Endothelial cell of umbilical vein (primary cell): ENCODE measurements at regions not wholly inside any gene's neighbourhood (a gene's known extent, or its start where the extent isn't known, plus 50 kb on each side); places are given as distances from the start of the nearest gene placed in this dataset.

ENCODE experiments used
- BruUV-seq: library from RNA; stranded (reverse); fragments of 400-500 nt; replicated peaks from 2 replicates; lab custom pipeline; 2021; lab: Mats Ljungman, UMichigan
- CTCF ChIA-PET: fragments of 300-600, 350-600 bp; sonication (Branson Sonifier 250); formaldehyde crosslinking; loops from one replicate; lab custom pipeline; 2021; ENCODE audit warnings: antibody characterized with exemption, inconsistent platforms; lab: Charles Lee
- POLR2A ChIA-PET: fragments of 300-600, 350-600 bp; sonication (Branson Sonifier 250); formaldehyde crosslinking; loops from one replicate; lab custom pipeline; 2021; ENCODE audit warnings: antibody characterized with exemption, inconsistent platforms; lab: Charles Lee
- DNase-seq: peaks from one replicate; pipeline ENCODE4 v3.0.0-alpha.2; 2011; ENCODE audit warnings: low read depth, low spot score
- FAIRE-seq: peaks from 2 replicates; lab custom pipeline; 2011; peaks lifted over from hg19 to GRCh38; lab: Jason Lieb, UNC
- H2AFZ ChIP-seq: 2 replicates; pipeline ENCODE4 v1.6.0; 2012; ENCODE audit warnings: low read depth, low read length, control low read depth, inconsistent platforms
- H3K27ac ChIP-seq: 2 replicates; pipeline ENCODE4 v1.5.1; 2011; ENCODE audit warnings: low read depth, mild to moderate bottlenecking, control low read depth, low read length, moderate library complexity; ENCODE audit not compliant: insufficient read depth
- H3K27me3 ChIP-seq, 2 experiments: 2 replicates each; pipeline versions ENCODE4 v1.6.0 to v1.6.1; 2011; ENCODE audit warnings: low read length in 2 of 2, mixed read lengths in 1 of 2; ENCODE audit not compliant: control insufficient read depth in 2 of 2, insufficient read depth in 2 of 2
- H3K36me3 ChIP-seq, 2 experiments: 2 replicates in 1 of 2; 3 replicates in 1 of 2; pipeline ENCODE4 v1.5.1; 2011; ENCODE audit warnings: low read length in 2 of 2, mild to moderate bottlenecking in 1 of 2, moderate library complexity in 1 of 2; ENCODE audit not compliant: control insufficient read depth in 2 of 2, insufficient read depth in 2 of 2; ENCODE audit errors: extremely low read depth in 1 of 2
- H3K4me1 ChIP-seq: 3 replicates; pipeline ENCODE4 v1.5.1; 2011; ENCODE audit warnings: mild to moderate bottlenecking, low read length; ENCODE audit not compliant: control insufficient read depth, insufficient read depth; ENCODE audit errors: extremely low read depth
- H3K4me2 ChIP-seq: 2 replicates; pipeline ENCODE4 v1.6.1; 2011; ENCODE audit warnings: low read length, control low read depth, mixed read lengths; ENCODE audit not compliant: insufficient read depth
- H3K4me3 ChIP-seq, 3 experiments: fragments of 200-600 bp in 1 of 3; sonication (generic), shearing (Covaris generic) in 1 of 3; replicated peaks in 1 of 3; 2 replicates each; pipeline ENCODE4 v1.5.1; 2011 to 2016; ENCODE audit warnings: control low read depth in 3 of 3, low read length in 3 of 3, mild to moderate bottlenecking in 2 of 3, inconsistent platforms in 1 of 3, low read depth in 1 of 3, moderate library complexity in 1 of 3; ENCODE audit not compliant: insufficient read depth in 1 of 3
- H3K79me2 ChIP-seq: 2 replicates; pipeline ENCODE4 v1.6.0; 2012; ENCODE audit warnings: low read length, inconsistent platforms; ENCODE audit not compliant: control insufficient read depth, insufficient read depth
- H3K9ac ChIP-seq: replicated peaks from 2 replicates; pipeline ENCODE3; 2011; ENCODE audit warnings: low read length, control low read depth; ENCODE audit not compliant: insufficient read depth; ENCODE audit errors: extremely low read depth
- H3K9me1 ChIP-seq: replicated peaks from 3 replicates; pipeline ENCODE4 v1.6.0; 2011; ENCODE audit warnings: mild to moderate bottlenecking, low read length; ENCODE audit not compliant: control insufficient read depth, insufficient read depth; ENCODE audit errors: extremely low read depth
- H3K9me3 ChIP-seq: replicated peaks from 2 replicates; pipeline ENCODE4 v1.5.1; 2012; ENCODE audit warnings: low read length, inconsistent platforms; ENCODE audit not compliant: control insufficient read depth, insufficient read depth
- H4K20me1 ChIP-seq: replicated peaks from 2 replicates; pipeline ENCODE3; 2011; ENCODE audit warnings: mild to moderate bottlenecking, low read length; ENCODE audit not compliant: control insufficient read depth, insufficient read depth; ENCODE audit errors: extremely low read depth
- CTCF ChIP-seq, 2 donors: IDR thresholded peaks; 1 replicate in 1 of 2; 2 replicates in 1 of 2; pipeline ENCODE4 v1.5.1; 2011; ENCODE audit warnings: low read length in 2 of 2, mild to moderate bottlenecking in 2 of 2, moderate library complexity in 2 of 2, control low read depth in 1 of 2, inconsistent platforms in 1 of 2, low read depth in 1 of 2; ENCODE audit not compliant: insufficient read depth in 1 of 2; ENCODE audit errors: extremely low read depth in 1 of 2
- EZH2 ChIP-seq: IDR thresholded peaks from 2 replicates; pipeline ENCODE4 v1.6.1; 2012; ENCODE audit warnings: borderline replicate concordance, low read depth, mild to moderate bottlenecking, moderate library complexity, low read length, inconsistent platforms; ENCODE audit not compliant: severe bottlenecking
- FOS ChIP-seq: IDR thresholded peaks from 2 replicates; pipeline ENCODE4 v1.6.1; 2011; ENCODE audit warnings: mild to moderate bottlenecking, low read length, moderate library complexity, borderline replicate concordance; ENCODE audit not compliant: insufficient read depth
- GATA2 ChIP-seq: IDR thresholded peaks from 2 replicates; pipeline ENCODE4 v1.7.0; 2011; ENCODE audit warnings: low read depth, mild to moderate bottlenecking, moderate library complexity, mixed read lengths, low read length; ENCODE audit not compliant: insufficient read length, insufficient read depth
- JUN ChIP-seq: IDR thresholded peaks from 2 replicates; pipeline ENCODE4 v1.6.1; 2011; ENCODE audit warnings: borderline replicate concordance, low read depth; ENCODE audit not compliant: insufficient read length, insufficient read depth
- MYC ChIP-seq: IDR thresholded peaks from one replicate; pipeline ENCODE4 v1.6.1; 2011; ENCODE audit warnings: mild to moderate bottlenecking, low read depth, low read length
- POLR2A ChIP-seq: IDR thresholded peaks from 2 replicates; pipeline ENCODE4 v1.6.1; 2012; ENCODE audit warnings: low read depth, mild to moderate bottlenecking, control low read depth, low read length
- POLR2AphosphoS5 ChIP-seq: IDR thresholded peaks from 2 replicates; pipeline ENCODE4 v1.6.1; 2012; ENCODE audit warnings: low read depth, mild to moderate bottlenecking, control low read depth, low read length, moderate library complexity; ENCODE audit not compliant: insufficient read depth
- dilution Hi-C: fragments of 300-500 bp; cut with MboI; formaldehyde crosslinking; loops from one replicate; pipeline ENCODE4 v1.15.0; 2019; ENCODE audit warnings: low sequenced_read_pairs; ENCODE audit not compliant: extremely low pct_ligation_motif_present
- intact Hi-C: fragments of 100-400 bp; cut with micrococcal nuclease; formaldehyde crosslinking; loops from one replicate; pipeline ENCODE4 v1.10.0; 2022
- TF ChIP-seq, protein P1 (sequence below): IDR thresholded peaks from 2 replicates; pipeline ENCODE4 v1.6.1; 2011; ENCODE audit not compliant: insufficient read depth, insufficient read length

- Histone ChIP-seq H3K27ac (no peak overlapping the region), H3K27me3 (peaks cover 1 to 2% of the 10 kb centered on the region in 2 experiments), H3K9ac (no peak overlapping the region), H3K4me1 (no peaks in the 10 kb centered on the region), H3K4me3 (no peak overlapping the region), H3K4me2 (no peak overlapping the region), H2AFZ (no peak overlapping the region), H3K36me3 (no peaks in the 10 kb centered on the region), H3K9me3 (no peaks in the 10 kb centered on the region), H3K79me2 (no peaks in the 10 kb centered on the region), H3K9me1 (no peaks in the 10 kb centered on the region), H4K20me1 (no peaks in the 10 kb centered on the region)
- no TSS peak for BruUV-seq
- ChIA-PET POLR2A (no interaction called here), CTCF (no interaction called here)
- no peak for TF ChIP-seq POLR2A
- no peak for TF ChIP-seq JUN
- TF ChIP-seq, protein P1, sequence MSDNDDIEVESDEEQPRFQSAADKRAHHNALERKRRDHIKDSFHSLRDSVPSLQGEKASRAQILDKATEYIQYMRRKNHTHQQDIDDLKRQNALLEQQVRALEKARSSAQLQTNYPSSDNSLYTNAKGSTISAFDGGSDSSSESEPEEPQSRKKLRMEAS: no peak
- TF ChIP-seq FOS: no peak
- TF ChIP-seq EZH2: no peak
- TF ChIP-seq CTCF (IDR thresholded peaks at IDR 0.05; ENCODE audit: extremely low read depth in 1 of 2, insufficient read depth in 1 of 2, low read depth in 1 of 2, low read length in 2 of 2): no peak
- TF ChIP-seq POLR2AphosphoS5: no peak
- TF ChIP-seq GATA2: no peak
- TF ChIP-seq MYC: no peak
- FAIRE-seq (no peak), DNase-seq (no peak)
- dilution Hi-C loops: no loop called here
- intact Hi-C loops: no loop called here
These were observed 67.9 kb upstream of the E2F3 start for GRCh38 chr6:20333721-20334269.
